ENCODE measurements at regions not wholly inside any gene's neighbourhood (a gene's known extent, or its start where the extent isn't known, plus 50 kb on each side); places are given as distances from the start of the nearest gene placed in this dataset.

DNA sequence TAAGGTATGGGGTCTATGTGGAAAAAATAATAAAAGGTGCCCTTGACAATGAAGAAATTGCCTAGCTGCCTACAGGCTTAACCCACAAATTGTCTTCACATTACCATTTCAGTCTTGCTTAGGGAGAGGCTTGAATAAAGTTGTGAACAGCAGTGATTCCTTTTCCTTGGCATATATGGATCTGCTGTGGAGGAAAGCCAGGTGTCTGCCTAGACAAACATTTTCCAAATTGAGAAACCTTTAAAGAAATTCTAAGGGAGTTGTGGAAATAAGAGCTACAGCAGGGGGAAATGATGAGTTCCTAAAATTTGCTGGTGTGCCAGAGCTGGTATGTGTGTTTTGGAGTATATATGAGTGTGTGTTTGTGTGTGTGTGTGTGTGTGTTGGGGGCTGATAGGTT, 452.1 kb downstream of the NTRK3 start:
- TF ChIP-seq GATA1 (IDR thresholded peaks at IDR 0.05; ENCODE audit: low read depth, low read length) (no peak), POLR2A (IDR thresholded peaks at IDR 0.05; ENCODE audit: low read length) (no peak)
